HG03457 (cell line): ENCODE measurements at regions not wholly inside any gene's neighbourhood (a gene's known extent, or its start where the extent isn't known, plus 50 kb on each side); places are given as distances from the start of the nearest gene placed in this dataset.
"Not testable (repeated sequence)": the region's sequence is repeated elsewhere in the genome, so short reads cannot be mapped to it uniquely, and the experiment has no call there.

ENCODE experiments used
- ATAC-seq: cut with Tn5 transposase; IDR thresholded peaks from one replicate; pipeline ENCODE4 v1.9.1; 2021; ENCODE audit warnings: moderate number of reproducible peaks; ENCODE audit not compliant: unreplicated experiment

- ATAC-seq, result no peak
Observed at GRCh38 chr6:85107701-85108100, 342.2 kb upstream of the NT5E start.

GRCh38 chr6:85096976-85097375 is 332.6 kb upstream of the TBX18 start:
- ATAC-seq, result no peak

GRCh38 chr6:85092226-85092625 is 327.8 kb upstream of the TBX18 start:
- ATAC-seq, result no peak

GRCh38 chr6:85089255-85089654 is 324.9 kb upstream of the TBX18 start:
- ATAC-seq, result no peak

DNA sequence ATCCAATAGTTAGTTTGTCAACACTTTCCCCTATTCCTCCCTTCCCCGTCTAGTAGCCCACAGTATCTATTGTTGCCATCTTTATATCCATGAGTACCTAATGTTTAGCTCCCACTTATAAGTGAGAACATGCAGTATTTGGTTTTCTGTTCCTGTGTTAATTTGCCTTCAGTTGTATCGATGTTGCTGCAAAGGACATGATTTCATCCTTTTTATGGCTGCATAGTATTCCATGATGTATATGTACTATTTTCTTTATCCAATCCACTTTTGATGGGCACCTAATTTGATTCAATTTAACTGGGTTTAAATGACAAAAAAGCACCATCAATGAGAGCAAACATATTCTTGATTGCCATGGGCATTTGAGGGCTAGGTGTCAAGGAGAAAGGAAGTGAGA is 321.5 kb upstream of the TBX18 start:
- ATAC-seq, result no peak

- no peak for ATAC-seq
Observed at GRCh38 chr6:85081102-85081501, 316.7 kb upstream of the TBX18 start.

DNA sequence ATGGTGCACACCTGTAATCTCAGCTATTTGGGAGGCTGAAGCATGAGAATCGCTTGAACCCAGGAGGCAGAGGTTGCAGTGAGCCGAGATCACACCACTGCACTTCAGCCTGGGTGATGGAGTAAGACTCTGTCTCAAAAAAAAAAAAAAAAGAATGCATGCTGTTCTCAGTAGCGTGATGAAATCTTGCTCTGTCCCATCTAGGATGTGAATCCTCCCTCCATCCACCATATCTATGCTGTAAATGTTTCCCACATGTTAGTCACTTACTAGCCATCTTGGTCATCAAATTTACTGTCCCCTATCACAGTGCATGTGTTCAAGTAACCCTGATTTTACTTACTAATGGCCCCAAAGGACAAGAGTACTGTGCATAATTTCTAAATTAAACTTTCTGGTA is 315.4 kb upstream of the TBX18 start:
- ATAC-seq, result no peak

DNA sequence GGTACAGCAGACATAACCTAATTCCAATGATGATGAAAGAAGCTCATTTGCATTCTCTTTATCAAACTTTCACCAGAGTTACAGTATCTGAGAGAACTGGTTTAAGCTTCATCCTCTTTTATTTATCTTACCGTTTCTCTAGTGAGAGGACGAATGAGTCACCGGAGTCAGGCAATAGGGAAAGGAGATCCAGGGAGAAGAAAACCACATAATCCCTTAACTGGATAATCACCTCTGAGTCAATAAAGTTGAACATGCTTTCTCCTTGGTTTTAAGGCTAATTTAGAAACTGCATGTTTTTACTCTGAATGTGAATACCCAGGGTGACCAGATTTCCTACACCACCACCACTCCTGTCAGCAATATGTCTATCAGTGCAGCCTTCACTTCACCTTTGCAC is 313.7 kb upstream of the TBX18 start:
- no peak for ATAC-seq

DNA sequence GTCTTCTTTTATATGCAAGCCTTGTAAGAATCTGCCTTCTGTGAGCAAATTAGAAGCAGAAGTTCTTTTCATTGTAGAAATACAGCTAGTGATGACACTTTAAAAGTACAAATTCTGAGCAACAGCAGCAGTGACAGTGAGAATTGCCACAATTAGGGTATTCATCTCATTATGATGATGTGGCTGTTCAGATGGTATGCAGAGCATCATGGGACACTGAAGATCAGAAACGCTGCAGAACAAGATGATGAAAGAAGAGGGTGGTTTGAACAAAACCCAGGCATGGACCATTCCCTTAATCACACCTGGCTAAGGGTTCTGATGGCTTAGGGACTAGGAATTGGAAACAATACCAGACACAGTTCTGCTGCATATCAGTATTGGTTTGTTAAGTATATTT is 312.7 kb upstream of the TBX18 start:
- no peak for ATAC-seq

GRCh38 chr6:85071845-85072244 is 307.4 kb upstream of the TBX18 start:
- not testable (repeated sequence) for ATAC-seq

GRCh38 chr6:85069577-85069976 is 305.2 kb upstream of the TBX18 start:
- no peak for ATAC-seq

GRCh38 chr6:85068221-85068620 is 303.8 kb upstream of the TBX18 start:
- no peak for ATAC-seq

GRCh38 chr6:85066266-85066665 is 301.9 kb upstream of the TBX18 start:
- ATAC-seq, result no peak

DNA sequence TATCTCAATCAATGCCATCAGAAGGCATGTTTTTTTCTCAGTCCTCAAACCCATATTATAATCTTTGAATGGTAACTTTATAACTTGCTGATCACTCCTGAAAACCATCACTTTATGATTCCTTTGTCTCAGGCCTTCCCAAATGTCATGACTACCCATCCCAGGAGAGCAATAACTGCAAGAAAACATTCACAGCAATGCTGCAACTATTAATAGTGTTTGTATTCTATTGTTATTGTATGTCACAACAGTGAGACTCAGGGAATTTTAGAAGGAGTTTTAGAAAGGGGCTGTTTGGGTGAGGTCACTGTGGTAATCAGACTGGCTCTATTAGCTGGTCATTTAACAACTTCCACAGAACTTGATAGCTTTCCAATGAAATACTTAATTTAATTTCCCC is 301.4 kb upstream of the TBX18 start:
- ATAC-seq, result no peak

- no peak for ATAC-seq
Observed at GRCh38 chr6:85063611-85064010, 299.2 kb upstream of the TBX18 start.

DNA sequence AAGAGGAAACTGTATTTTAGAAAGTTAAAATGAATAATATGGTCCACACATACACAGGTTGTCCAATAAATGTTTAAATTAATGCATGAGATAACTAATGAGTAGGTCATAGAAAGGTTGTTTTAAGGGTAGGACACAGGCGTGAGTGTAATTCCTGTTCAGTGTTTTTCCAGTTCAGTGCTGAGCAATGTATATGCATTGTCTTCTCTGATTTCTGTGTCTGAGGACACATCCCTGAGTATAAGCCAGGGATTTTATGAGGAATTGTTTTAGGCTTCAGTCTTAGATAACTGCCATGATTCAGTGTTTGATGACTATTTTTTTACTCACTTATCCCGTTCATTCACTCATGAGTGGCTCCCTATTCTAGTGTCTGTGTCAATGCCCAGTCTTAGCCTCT is 298.5 kb upstream of the TBX18 start:
- ATAC-seq, result no peak

- ATAC-seq, result no peak
Observed at GRCh38 chr6:85058806-85059205, 294.4 kb upstream of the TBX18 start.

GRCh38 chr6:85050149-85050548 is 285.8 kb upstream of the TBX18 start:
- no peak for ATAC-seq

DNA sequence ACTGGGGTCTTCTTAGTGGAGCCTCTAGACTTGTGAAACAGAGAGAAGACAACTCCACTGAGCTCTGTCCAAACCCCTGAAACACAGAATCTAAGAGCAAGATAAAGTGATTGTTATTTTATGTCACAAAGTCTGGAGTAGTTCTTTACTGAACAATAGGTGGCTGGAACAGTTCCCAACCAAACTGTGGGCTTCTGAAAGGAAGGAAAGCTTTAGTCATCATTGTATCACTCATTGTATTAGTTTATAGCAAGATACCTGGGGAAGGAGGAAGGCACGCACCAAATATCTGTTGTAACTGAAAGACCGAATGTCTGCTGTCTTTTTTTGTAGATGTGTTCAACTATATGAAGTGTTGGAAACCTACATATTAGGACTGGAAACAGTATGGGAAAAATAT is 284.9 kb upstream of the TBX18 start:
- ATAC-seq, result no peak

GRCh38 chr6:85047818-85048217 is 283.4 kb upstream of the TBX18 start:
- ATAC-seq, result no peak

DNA sequence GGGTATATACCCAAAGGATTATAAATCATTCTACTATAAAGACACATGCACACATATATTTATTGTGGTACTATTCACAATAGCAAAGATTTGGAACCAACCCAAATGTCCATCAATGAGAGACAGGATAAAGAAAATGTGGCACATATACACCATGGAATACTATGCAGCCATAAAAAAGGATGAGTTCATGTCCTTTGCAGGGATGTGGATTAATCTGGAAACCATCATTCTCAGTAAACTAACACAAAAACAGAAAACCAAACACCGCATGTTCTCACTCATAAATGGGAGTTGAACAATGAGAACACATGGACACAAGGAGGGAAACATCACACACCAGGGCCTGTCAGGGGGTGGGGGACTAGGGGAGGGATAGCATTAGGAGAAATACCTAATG is 281.4 kb upstream of the TBX18 start:
- not testable (repeated sequence) for ATAC-seq

GRCh38 chr6:85044361-85044760 is 280.0 kb upstream of the TBX18 start:
- no peak for ATAC-seq

DNA sequence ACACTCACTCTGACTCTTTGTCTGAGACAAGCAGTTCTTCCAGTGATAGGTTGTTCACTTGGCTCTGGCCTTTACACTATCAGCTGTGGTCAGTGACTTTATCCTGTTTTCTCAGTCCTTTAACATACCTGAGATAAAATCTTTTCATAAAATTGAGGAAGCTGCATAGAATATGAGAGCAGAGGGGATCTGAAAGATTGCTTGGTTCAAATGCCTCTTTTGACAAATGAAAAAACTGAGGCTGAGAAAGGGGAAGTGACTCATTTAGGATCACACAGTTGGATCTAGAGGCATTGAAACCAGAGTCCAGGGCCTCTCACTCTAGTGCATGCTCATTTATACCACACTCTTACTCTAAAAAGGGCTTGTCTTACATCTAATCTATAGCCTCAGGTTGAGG is 277.0 kb upstream of the TBX18 start:
- ATAC-seq, result no peak

DNA sequence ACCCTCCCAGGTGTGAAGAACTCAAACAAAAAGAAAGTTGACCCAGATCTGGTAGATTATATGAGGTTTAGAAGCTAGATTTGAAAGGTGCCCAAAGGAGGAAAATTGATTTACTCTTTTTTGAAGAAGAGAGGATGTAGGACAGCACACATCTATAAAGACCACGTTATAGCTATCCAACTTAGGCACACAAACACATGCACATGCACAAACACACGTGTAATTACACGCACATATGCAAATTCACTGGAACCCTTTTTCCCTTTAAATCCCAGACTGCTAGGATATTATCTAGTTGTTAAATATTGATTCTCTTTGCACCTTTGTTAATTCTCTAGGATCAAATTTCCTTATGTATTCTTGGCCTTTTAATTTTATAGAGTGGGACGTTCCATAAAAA is 272.8 kb upstream of the TBX18 start:
- no peak for ATAC-seq
